AG20443 (cell line): ENCODE measurements at regions not wholly inside any gene's neighbourhood (a gene's known extent, or its start where the extent isn't known, plus 50 kb on each side); places are given as distances from the start of the nearest gene placed in this dataset.
"Not testable (repeated sequence)": the region's sequence is repeated elsewhere in the genome, so short reads cannot be mapped to it uniquely, and the experiment has no call there.

Source experiments
- DNase-seq: peaks from one replicate; pipeline ENCODE4 v3.0.0; 2012; ENCODE audit warnings: low spot score, mixed read lengths

DNA sequence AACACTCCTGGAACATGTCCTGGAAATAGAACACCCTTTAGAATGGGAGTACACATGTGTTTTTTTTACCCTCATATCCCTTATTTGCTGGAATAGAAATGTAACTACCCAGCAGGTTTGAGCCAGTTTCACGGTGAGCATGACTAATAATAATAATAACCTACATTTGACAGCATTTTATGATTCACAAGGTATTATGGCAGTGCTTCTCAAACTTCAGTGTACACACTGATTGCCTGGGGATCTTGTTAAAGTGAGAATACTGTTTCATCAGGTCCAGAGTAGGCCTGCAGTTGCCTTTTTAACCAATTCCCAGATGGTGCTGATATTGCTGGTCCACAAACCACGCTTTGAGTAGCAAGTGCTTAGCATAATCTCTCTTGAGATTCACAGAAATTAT, 63.9 kb downstream of the NFKBIZ start:
- no peak for DNase-seq

DNA sequence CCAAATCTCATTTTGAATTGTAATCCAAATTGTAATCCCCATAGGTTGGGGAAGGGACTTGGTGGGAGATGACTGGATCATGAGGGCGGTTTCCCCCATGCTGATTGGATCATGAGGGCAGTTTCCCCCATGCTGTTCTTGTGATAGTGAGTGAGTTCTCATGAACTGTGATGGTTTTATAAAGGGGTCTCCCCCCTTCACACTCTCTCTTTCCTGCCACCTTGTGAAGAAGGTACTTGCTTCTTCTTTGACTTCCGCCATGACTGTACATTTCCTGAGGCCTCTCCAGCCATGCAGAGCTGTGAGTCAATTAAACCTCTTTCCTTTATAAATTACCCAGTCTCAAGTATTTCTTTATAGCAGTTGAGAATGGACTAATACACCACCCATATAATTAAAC, 68.4 kb downstream of the NFKBIZ start:
- DNase-seq: not testable (repeated sequence)

DNA sequence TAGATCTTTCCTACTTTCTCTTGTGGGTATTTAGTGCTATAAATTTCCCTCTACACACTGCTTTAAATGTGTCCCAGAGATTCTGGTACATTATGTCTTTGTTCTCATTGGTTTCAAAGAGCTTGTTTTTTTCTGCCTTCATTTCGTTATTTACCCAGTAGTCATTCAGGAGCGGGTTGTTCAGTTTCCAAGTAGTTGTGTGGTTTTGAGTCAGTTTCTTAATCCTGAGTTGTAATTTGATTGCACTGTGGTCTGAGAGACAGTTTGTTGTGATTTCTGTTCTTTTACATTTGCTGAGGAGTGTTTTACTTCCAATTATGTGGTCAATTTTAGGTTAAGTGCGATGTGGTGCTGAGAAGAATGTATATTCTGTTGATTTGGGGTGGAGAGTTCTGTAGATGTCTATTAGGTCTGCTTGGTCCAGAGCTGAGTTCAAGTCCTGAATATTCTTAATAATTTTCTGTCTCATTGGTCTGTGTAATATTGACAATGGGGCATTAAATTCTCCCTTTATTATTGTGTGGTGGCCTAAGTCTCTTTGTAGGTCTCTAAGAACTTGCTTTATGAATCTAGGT, 72.9 kb downstream of the NFKBIZ start:
- DNase-seq: not testable (repeated sequence)

DNA sequence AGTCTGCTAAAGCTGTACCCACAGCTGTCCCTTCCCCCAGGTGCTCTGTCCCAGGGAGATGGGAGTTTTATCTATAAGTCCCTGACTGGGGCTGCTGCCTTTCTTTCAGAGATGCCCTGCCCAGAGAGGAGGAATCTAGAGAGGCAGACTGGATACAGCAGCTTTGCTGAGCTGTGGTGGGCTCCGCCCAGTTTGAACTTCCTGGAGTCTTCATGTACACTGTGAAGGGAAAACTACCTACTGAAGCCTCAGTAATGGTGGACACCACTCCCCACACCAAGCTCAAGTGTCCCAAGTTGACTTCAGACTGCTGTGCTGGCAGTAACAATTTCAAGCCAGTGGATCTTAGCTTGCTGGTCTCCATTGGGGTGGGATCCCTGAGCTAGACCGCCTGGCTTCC, 75.3 kb downstream of the NFKBIZ start:
- DNase-seq: not testable (repeated sequence)

DNA sequence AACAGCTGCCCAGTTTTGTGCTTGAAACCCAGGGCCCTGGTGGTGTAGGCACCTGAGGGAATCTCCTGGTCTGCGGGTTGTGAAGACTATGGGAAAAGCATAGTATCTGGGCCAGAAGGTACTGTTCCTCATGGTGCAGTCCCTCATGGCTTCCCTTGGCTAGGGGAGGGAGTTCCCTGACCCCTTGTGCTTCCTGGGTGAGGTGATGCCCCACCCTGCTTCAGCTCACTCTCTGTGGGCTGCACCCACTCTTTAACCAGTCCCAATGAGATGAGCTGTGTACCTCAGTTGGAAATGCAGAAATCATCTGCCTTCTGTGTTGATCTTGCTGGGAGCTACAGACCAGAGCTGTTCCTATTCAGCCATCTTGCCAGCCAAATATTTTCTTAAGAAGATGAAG, 75.8 kb downstream of the NFKBIZ start:
- not testable (repeated sequence) for DNase-seq

DNA sequence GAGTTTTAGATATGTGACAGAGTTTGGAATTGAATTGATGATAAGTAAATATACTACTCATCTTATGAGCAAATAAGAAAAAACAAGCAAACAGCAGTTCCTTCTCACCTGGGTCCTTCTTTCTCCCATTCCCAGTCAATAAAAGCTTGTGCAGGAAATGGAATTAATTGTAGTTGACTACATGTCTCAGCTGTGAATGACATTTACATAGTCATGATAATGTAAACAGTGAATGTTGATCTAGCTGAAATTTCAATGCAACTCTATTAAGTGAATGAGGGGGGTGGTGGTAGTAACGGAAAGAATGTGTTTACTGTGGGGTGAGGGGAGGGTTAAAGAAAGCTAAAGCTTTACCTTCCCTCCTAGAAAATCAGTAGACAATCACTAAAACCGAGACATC, 76.2 kb downstream of the NFKBIZ start:
- DNase-seq: no peak

DNA sequence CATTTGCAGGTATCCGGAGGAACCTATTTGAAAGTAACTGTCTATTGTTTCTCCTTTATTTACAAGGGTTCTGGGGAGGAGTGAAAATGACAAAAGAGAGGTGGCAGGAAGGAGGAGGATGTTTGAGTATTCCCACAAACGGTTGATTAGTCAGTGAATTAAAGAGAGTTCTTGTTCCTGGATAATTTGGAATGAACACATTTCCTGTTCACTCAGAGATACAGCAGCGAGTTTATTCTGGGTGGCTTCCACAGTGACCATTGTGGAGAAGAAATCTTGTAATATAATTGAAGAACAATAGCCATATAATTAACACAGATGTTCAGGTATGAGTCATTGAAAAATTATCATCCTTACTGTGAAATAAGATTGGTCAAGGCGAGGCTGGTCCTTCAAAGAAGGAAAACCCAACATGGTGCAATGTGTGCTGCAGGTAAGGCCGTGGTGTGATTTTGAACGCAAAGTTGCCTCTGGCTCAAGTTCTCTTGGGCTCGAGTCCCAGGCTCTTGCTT, 77.3 kb downstream of the NFKBIZ start:
- DNase-seq: peak; percentile 38

DNA sequence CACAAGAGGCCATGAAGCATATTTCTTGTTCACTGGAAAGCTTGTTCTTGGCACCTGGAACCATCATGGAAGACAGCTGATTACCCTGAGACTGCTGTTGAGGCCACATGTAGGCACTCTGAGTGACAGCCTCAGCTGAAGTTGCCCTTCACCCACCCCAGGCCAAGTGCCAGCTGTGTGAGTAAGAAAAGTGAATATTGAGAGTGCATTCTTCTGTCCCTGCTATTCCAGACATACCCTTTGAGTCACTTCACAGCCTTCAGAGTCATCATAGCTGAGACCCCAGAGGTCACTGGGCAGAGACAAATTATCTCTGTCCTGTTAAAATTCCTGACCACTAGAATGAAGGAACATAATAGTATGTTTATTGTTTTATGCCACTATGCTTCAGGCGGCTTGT, 79.6 kb downstream of the NFKBIZ start:
- DNase-seq: peak; percentile 48

DNA sequence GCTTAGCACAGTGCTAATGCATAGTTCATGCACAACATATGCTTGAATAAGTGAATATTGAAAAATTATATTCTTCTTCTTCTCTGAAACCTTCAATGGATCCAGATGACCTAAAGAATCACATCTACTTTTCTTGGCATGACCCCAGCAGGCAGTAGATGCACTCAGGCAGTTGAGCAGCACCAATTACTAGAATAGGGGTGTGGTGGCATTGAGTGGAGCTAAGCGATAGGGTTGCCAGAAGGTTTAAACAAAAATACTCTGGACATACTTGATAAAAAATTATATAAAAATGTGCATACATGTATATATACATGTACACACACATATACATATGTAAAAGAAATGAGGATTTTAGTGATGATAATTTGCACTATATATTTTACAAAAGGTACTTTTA, 81.8 kb downstream of the NFKBIZ start:
- DNase-seq: no peak

DNA sequence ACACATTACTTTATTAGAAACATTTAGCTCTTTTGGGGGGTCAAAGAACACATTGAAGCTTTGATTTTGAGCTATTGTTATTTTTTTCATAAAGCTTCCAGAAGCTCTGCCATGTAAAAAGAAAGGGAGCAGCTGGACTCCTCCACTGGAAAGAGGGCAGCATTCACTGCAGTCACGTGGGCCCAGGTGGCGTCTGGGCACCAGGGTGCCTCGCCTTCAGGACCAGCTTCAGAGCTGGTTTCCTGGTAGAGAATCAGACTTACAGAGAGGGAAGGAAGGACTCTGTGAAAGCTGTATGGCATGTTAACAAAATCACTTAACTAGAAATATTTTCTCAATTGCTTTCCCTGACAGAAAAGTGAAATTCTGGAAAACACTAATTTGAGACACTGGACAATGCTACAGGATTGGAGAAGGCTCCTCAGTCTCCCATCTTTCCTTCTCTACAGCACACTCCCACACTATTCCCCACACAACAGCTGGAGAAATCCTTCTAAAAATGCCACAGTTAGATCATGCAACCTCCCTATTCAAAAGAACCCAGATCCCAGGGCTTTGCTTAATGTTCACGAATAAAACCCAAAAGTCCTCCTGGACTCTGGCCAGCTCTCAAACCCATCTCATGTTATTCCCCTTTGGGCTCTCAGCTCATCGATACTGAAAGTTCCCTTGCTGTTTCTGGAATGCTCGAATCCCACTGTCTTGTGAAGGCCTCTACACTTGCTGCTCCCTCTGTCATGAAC, 83.2 kb downstream of the NFKBIZ start:
- no peak for DNase-seq

DNA sequence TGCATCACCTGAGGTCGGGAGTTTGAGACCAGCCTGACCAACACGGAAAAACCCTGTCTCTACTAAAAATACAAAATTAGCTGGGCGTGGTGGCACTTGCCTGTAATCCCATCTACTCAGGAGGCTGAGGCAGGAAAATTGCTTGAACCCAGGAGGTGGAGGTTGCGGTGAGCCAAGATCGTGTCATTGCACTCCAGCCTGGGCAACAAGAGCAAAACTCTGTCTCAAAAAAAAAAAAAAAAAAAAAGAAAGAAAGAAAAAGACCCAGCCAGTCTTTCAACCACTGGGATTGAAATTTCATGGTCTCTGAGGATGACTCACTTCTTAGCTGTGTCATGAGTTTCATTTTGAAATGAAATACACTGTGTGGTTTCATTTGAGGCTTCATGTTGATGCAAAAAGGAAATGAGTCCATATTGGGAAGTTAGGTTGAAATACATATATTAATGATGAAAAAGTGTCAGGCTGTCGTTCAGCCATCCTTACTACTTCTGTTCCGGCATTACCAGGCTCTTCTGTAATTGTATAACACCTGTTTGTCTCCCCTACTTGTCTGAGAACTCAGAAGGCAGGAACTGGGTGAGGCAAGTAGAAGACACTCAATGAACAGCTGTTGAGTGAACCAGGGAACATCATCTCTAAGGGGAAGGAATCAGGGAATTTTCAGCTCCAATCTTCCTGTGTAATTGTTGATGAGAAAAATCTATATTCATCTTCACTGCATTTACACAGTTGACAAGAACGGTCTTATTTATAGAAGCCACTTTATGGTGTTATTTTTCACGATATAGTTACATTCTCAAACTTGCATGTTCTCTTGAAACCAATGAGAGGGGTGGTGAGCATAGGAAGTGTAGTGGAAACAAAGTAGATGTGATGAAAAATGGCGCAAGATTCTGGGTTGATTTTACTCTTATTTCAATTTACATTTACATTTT, 87.4 kb downstream of the NFKBIZ start:
- peak; percentile 80 for DNase-seq

DNA sequence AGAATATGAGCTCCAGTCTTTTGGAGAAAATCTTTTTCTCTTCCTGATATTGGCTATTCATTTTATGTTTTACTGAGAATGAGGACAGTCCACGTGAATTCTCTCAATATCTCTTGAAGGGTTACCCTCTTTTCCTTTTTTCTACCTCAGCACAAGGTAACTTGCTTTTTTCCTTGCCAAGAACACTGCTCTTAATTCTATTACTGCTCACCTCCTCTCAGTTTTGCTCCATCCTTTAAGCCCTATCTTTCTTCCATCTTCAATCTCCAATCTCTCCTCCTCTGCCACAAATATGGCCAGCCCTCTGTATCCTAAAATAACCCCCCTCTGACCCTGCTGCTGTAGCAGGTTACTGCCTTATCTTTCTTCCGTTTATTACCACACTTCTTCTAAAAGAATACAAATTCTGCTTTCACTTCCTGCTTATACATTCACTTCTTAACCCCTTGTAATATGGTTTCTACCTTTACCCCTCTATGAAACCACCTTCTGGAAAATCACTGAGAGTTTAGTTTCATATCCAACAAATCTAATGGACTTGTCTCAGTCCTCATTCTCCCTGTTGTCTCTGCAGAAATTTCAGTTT, 89.0 kb downstream of the NFKBIZ start:
- DNase-seq: no peak

DNA sequence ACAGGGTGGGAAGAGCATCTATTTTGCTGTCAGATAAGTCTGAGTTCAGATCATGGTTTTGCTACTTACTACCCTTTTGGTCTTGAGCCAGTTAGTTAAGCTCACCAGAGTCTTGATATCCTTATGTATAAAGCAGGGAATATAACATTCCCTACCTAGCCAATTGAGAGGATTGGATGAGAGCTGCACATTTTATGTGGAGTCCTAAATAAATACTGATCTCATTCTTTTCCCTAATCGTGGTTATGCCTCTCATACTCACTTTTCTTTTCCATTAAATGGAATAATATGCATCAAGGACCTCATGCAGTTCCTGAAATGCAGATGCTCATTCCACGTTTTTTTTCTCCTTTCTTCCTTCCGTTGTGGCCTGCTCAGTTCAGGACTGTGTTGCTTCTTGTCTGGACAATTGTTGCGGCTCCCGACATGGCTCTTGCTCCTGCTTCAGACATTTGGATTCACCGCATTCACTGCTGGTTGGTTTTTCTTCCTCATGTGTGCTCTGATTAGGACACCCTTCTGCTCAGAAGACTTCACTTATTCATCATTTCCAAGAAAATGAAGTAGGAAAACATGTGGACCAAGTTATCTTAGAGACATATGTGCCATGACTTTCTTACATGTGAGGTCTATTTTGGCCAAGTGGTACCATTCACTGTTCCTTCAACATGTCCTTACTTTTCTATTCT, 90.2 kb downstream of the NFKBIZ start:
- DNase-seq: no peak

DNA sequence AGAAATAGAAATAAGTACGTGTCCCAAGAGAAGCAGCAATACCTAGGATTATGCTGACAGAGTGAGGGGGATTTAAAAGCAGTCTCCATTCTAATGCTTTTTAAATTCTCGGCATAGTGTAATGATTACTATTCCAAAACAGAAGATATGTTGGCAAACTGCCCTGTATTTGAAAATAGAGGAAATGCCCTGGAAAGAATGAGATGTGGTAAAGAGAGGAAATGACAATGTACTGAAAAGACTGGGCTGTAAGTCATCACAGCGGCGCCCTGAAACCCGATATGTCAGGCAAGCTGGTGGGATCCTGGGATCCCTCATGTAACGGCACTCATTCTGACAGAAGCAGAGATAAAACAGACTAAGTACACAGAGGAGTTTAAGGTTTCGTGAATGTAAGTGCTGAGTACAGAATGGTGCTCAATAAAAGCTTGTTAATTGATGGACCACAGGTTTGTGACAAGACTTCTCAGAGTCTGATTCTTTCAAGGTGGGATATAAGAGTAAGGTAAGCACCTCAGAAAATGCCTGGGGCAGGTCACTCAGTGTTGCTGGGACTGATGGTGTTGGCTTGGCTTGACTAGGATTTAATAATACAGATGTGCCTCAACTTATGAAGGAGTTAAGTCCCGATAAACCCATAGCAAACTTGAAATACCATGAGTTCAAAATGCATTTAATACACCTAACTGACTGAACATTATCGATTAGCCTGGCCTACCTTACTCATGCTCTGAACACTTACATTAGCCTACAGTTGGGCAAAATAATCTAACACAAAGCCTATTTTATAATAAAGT, 91.4 kb downstream of the NFKBIZ start:
- peak; percentile 75 for DNase-seq

DNA sequence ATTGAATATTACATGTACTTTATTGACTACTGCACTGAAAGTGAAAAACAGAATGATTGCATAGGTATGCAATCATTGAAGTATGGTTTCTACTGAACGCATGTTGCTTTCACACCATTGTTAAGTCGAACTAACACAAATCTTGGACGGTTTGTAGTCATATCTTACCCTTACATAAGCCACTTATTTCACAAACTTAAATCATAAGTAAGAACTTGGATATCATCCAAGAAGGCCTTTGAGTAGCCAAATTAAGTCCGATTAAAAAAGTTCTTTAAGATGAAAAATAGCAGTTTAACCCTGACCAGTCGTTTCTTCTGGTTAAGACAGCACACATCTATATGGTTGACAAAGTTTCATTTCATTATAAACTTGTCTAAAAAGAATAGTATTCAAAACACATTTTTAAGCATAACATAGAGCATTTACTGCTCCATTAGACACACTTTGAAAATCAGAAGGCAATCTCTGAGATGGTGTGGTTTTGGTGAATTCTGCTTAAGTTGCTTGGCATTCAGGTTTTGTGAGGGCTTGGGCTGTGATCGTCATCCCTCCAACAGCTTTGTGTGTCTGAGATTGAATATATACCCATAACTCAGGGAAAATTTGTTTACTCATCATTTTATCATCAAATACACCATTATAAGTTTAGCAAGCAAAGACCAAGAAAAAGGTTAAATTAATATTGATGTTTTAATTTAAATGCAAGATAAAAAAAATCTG, 92.2 kb downstream of the NFKBIZ start:
- DNase-seq: no peak

DNA sequence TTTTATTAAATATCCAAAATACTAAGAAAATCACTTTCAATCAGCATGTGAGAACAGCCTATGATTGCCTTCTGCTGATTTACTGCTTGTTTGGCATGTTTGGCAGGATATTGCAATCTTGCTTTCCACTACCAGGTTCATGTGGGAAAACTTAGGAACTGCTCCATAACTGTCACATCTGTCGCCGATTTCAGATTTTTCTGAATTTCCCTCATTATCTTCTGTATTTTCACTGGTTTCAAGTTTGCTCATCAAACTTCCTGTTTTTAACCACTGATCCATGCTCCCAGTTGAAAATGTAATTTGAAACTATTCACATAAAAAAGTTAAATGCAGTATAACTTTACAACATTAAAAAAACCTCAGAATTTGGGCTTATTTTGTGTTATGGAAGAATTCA, 93.0 kb downstream of the NFKBIZ start:
- DNase-seq: no peak

DNA sequence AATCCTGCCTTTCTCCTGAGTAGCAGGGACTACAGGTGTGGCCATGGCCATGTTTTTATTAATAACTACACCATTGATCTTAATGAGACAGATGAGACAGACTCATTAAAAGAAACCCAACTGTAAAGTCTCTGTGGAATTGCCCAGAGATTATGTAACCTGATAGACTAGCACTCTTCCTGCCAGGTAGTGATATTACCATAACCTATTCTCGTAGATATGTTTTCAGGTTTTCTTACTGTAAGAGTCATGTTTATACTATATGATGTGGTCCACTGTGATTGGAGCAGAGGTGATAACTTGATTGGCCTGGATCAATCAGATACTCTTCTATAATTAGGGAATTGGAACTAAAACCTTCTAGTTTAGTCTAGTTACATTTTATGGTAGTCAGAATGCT, 93.7 kb downstream of the NFKBIZ start:
- DNase-seq: no peak

DNA sequence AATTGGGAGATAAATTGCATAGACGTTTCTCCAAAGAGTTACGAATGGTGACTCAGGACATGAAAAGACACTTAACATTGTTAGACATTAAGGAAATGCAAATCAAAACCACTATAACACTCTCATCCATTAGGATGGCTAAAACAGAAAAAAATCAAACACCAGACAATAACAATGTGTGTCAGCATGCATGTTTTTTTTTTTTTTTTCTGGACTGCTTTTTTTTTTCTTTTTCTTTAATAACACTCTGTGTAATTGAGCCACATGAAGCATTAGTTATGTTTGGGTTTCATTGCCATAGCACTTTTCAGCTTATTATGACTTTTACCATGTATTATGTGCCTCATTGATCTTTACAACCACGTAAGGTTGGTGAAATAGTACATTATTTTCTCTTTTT, 95.0 kb downstream of the NFKBIZ start:
- no peak for DNase-seq

DNA sequence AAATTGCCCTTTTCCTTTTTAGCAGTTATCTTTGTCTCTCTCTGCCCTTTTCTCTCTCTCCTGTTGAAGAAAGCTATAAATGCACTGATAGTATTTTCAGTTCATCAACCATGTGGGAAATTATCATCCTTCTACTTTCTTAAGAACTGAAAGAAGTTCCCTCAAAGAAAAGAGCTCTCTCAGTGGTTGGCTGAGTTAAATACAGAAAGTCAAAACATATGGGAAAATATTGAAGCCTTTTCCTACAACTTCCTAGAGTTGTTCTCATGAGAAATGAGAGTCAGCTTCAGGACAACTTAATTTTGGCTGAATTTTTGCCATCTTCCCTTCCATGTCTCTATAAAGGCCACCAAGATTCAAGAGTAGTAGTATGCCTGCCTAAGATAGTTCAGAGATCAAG, 96.7 kb downstream of the NFKBIZ start:
- no peak for DNase-seq

DNA sequence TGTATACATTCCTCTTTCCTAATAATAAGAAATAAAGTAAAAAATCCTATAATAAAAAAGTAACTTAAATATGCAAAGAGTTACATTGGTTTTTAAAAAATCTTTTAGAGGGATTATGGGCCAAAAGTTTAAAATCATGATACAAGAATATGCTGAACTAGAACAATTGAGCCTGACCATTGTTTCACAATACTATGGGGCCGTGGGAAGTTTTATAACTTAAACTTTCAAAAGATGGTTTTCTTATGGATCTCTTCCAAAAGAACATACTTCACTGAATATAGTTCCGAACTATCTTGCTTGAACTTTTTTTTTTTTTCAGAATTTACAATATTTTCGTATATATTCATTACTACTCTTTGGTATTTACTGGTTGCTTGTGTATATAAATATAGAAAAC, 97.6 kb downstream of the NFKBIZ start:
- DNase-seq: no peak
